GM10248 (cell line): ENCODE measurements at regions not wholly inside any gene's neighbourhood (a gene's known extent, or its start where the extent isn't known, plus 50 kb on each side); places are given as distances from the start of the nearest gene placed in this dataset.

Experiments used
- CTCF ChIA-PET: fragments of 300-600 bp; sonication (Branson Sonifier 250); formaldehyde crosslinking; extraction: SDS; loops from one replicate; lab custom pipeline; 2021; ENCODE audit warnings: antibody characterized with exemption; lab: Yijun Ruan, JAX
- POLR2A ChIA-PET: fragments of 350-650 bp; sonication (Branson Sonifier 250); formaldehyde crosslinking; extraction: SDS; loops from one replicate; lab custom pipeline; 2020; ENCODE audit warnings: antibody characterized with exemption; lab: Yijun Ruan, JAX
- DNase-seq: peaks from one replicate; pipeline ENCODE4 v3.0.0; 2012; ENCODE audit errors: extremely low spot score
- TF ChIP-seq, protein P1 (sequence below): IDR thresholded peaks from 2 replicates; pipeline ENCODE4 v1.5.1; 2012; ENCODE audit warnings: mild to moderate bottlenecking, low read depth; ENCODE audit errors: extremely low read depth, missing control alignments, control extremely low read depth

GRCh38 chr3:168598250-168598649 lies 502.5 kb upstream of the GOLIM4 start:
- TF ChIP-seq, protein P1, sequence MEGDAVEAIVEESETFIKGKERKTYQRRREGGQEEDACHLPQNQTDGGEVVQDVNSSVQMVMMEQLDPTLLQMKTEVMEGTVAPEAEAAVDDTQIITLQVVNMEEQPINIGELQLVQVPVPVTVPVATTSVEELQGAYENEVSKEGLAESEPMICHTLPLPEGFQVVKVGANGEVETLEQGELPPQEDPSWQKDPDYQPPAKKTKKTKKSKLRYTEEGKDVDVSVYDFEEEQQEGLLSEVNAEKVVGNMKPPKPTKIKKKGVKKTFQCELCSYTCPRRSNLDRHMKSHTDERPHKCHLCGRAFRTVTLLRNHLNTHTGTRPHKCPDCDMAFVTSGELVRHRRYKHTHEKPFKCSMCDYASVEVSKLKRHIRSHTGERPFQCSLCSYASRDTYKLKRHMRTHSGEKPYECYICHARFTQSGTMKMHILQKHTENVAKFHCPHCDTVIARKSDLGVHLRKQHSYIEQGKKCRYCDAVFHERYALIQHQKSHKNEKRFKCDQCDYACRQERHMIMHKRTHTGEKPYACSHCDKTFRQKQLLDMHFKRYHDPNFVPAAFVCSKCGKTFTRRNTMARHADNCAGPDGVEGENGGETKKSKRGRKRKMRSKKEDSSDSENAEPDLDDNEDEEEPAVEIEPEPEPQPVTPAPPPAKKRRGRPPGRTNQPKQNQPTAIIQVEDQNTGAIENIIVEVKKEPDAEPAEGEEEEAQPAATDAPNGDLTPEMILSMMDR, result no peak
- POLR2A ChIA-PET, result no interaction called here
- DNase-seq, result no peak
- CTCF ChIA-PET, result interaction anchor here (1.1 to 1.4 kb wide), 3 partner anchors 13 to 155 kb away, joined by 3 to 4 read pairs (median 3); no protein-coding TSS in a partner anchor

GRCh38 chr3:168596175-168596823 lies 500.6 kb upstream of the GOLIM4 start:
- DNase-seq, result no peak
- ChIA-PET POLR2A (no interaction called here), CTCF (interaction anchor here (1.4 kb wide), 1 partner anchor 30 kb away, joined by 3 read pairs; no protein-coding TSS in a partner anchor)
- TF ChIP-seq, protein P1, result no peak

GRCh38 chr3:168591587-168591986 lies 495.9 kb upstream of the GOLIM4 start:
- no peak for DNase-seq
- TF ChIP-seq, protein P1, result no peak
- CTCF ChIA-PET, result interaction anchor here (1.2 to 1.3 kb wide), 2 partner anchors 24 to 29 kb away, joined by 3 to 5 read pairs; no protein-coding TSS in a partner anchor
- POLR2A ChIA-PET, result no interaction called here

GRCh38 chr3:168589376-168589775 lies 493.7 kb upstream of the GOLIM4 start:
- TF ChIP-seq, protein P1, result no peak
- POLR2A ChIA-PET, result no interaction called here
- no peak for DNase-seq
- CTCF ChIA-PET, result interaction anchor here (1.1 to 1.7 kb wide), 2 partner anchors 37 to 378 kb away, joined by 3 to 5 read pairs; no protein-coding TSS in a partner anchor

DNA sequence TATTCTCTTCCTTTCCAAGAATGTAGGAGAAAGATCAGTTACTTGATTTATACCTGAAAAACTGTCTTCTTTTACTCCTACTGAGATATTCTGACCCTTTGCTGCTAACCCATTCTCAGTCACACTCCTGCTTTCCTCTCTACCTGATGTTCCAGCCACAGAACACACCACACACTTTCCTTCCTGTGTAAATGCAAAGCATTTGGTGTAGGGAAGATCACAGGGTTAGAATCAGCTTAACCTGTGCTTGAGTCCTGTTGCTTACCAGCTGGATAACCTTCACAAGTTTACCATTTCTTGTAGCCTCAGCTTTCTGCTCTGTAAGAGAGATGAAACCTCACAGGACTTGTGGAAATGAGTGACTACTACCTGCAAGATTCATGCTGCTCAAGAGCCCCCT lies 489.8 kb upstream of the GOLIM4 start:
- TF ChIP-seq, protein P1, result no peak
- ChIA-PET CTCF (interaction anchor here (1.4 to 1.7 kb wide), 2 partner anchors 12 to 35 kb away, joined by 4 read pairs; no protein-coding TSS in a partner anchor), POLR2A (no interaction called here)
- no peak for DNase-seq

DNA sequence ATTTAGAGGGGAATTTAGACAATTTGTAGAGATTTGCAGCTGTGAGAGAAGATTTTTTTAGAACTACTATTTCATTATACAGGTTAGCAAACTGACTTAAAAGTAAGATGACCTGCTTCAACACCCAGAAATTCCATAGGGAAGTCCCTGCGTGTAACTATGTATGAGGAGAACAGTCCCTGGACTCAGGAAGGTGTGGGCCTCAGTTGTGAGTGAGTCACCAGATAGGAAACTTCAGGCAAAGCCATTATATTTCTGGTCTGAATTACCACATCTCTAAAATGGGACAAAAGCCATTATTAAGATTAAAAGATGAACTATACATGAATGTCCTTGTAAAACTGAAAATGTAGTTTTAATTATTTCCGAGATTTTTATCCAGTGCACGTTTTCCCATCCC lies 488.3 kb upstream of the GOLIM4 start:
- DNase-seq, result no peak
- ChIA-PET POLR2A (no interaction called here), CTCF (interaction anchor here (1.1 to 1.7 kb wide), 5 partner anchors 9 to 59 kb away, joined by 3 to 4 read pairs (median 3); no protein-coding TSS in a partner anchor)
- TF ChIP-seq, protein P1, result no peak
